ENCODE measurements at regions not wholly inside any gene's neighbourhood (a gene's known extent, or its start where the extent isn't known, plus 50 kb on each side); places are given as distances from the start of the nearest gene placed in this dataset.

- TF ChIP-seq CTCF (IDR thresholded peaks at IDR 0.05; ENCODE audit: unreplicated experiment in 3 of 3), result no peak
- Mint-ChIP-seq H3K27ac (no peak overlapping the region), H3K4me1 (peaks cover 10% of the 10 kb centered on the region), H3K27me3 (ENCODE audit: low read depth) (peaks cover 15% of the 10 kb centered on the region), H3K36me3 (ENCODE audit: low read depth) (no peaks in the 10 kb centered on the region), H3K9me3 (no peaks in the 10 kb centered on the region), H3K4me3 (no peak overlapping the region)
Observed at GRCh38 chr6:27771235-27771634, 141.0 kb downstream of the OR2B2 start.

- Mint-ChIP-seq H3K36me3 (ENCODE audit: low read depth) (no peaks in the 10 kb centered on the region), H3K9me3 (no peaks in the 10 kb centered on the region), H3K27me3 (ENCODE audit: low read depth) (peaks cover 15% of the 10 kb centered on the region), H3K4me1 (peaks cover 10% of the 10 kb centered on the region), H3K4me3 (no peak overlapping the region), H3K27ac (no peak overlapping the region)
- TF ChIP-seq CTCF (IDR thresholded peaks at IDR 0.05; ENCODE audit: unreplicated experiment in 3 of 3), result no peak
Observed at GRCh38 chr6:27770724-27771123, 141.5 kb downstream of the OR2B2 start.

- no peaks in the 10 kb centered on the region for H3K36me3 Mint-ChIP-seq (ENCODE audit: low read depth)
- H3K4me1 Mint-ChIP-seq, result peaks cover 10% of the 10 kb centered on the region
- peaks cover 19% of the 10 kb centered on the region for H3K27me3 Mint-ChIP-seq (ENCODE audit: low read depth)
- H3K4me3 Mint-ChIP-seq, result no peak overlapping the region
- TF ChIP-seq CTCF (IDR thresholded peaks at IDR 0.05; ENCODE audit: unreplicated experiment in 3 of 3), result no peak
- H3K9me3 Mint-ChIP-seq, result no peaks in the 10 kb centered on the region
- H3K27ac Mint-ChIP-seq, result no peak overlapping the region
Observed at GRCh38 chr6:27768556-27768955, 143.6 kb downstream of the OR2B2 start.

- no peak for TF ChIP-seq CTCF (IDR thresholded peaks at IDR 0.05; ENCODE audit: unreplicated experiment in 3 of 3)
- H3K4me1 Mint-ChIP-seq, result peaks cover 10% of the 10 kb centered on the region
- no peaks in the 10 kb centered on the region for H3K36me3 Mint-ChIP-seq (ENCODE audit: low read depth)
- no peak overlapping the region for H3K27ac Mint-ChIP-seq
- no peak overlapping the region for H3K4me3 Mint-ChIP-seq
- H3K9me3 Mint-ChIP-seq, result no peaks in the 10 kb centered on the region
- peaks cover 19% of the 10 kb centered on the region for H3K27me3 Mint-ChIP-seq (ENCODE audit: low read depth)
Observed at GRCh38 chr6:27767851-27768250, 144.3 kb downstream of the OR2B2 start.

GRCh38 chr6:27766405-27766804 is 145.8 kb downstream of the OR2B2 start:
- H3K4me3 Mint-ChIP-seq, result no peak overlapping the region
- H3K27me3 Mint-ChIP-seq (ENCODE audit: low read depth), result peaks cover 15% of the 10 kb centered on the region
- H3K36me3 Mint-ChIP-seq (ENCODE audit: low read depth), result no peaks in the 10 kb centered on the region
- peaks cover 4% of the 10 kb centered on the region for H3K4me1 Mint-ChIP-seq
- no peak for TF ChIP-seq CTCF (IDR thresholded peaks at IDR 0.05; ENCODE audit: unreplicated experiment in 3 of 3)
- no peak overlapping the region for H3K27ac Mint-ChIP-seq
- no peaks in the 10 kb centered on the region for H3K9me3 Mint-ChIP-seq

- Mint-ChIP-seq H3K36me3 (ENCODE audit: low read depth) (no peaks in the 10 kb centered on the region), H3K4me1 (no peaks in the 10 kb centered on the region), H3K27me3 (ENCODE audit: low read depth) (peaks cover 7% of the 10 kb centered on the region), H3K4me3 (no peak overlapping the region), H3K9me3 (no peaks in the 10 kb centered on the region), H3K27ac (no peak overlapping the region)
- no peak for TF ChIP-seq CTCF (IDR thresholded peaks at IDR 0.05; ENCODE audit: unreplicated experiment in 3 of 3)
Observed at GRCh38 chr6:27765028-27765590, 147.1 kb downstream of the OR2B2 start.
